HEK293 (cell line): ENCODE measurements at regions not wholly inside any gene's neighbourhood (a gene's known extent, or its start where the extent isn't known, plus 50 kb on each side); places are given as distances from the start of the nearest gene placed in this dataset.

Source experiments
- GLI4 ChIP-seq: fragments of 450-650 bp; formaldehyde crosslinking; IDR thresholded peaks from 2 replicates; pipeline ENCODE4 v1.5.1; 2016; ENCODE audit warnings: missing biosample characterization, missing genetic modification characterization
- GLIS2 ChIP-seq: fragments of 450-650 bp; formaldehyde crosslinking; IDR thresholded peaks from 2 replicates; pipeline ENCODE4 v1.5.1; 2016; ENCODE audit warnings: missing biosample characterization, missing genetic modification characterization
- KLF8 ChIP-seq: fragments of 450-650 bp; formaldehyde crosslinking; IDR thresholded peaks from 2 replicates; pipeline ENCODE4 v1.5.1; 2016; ENCODE audit warnings: missing biosample characterization, missing genetic modification characterization
- MYNN ChIP-seq: fragments of 450-650 bp; formaldehyde crosslinking; IDR thresholded peaks from 2 replicates; pipeline ENCODE4 v1.5.1; 2016; ENCODE audit warnings: missing biosample characterization, missing genetic modification characterization, borderline replicate concordance
- REPIN1 ChIP-seq: fragments of 450-650 bp; formaldehyde crosslinking; IDR thresholded peaks from 2 replicates; pipeline ENCODE4 v1.5.1; 2017; ENCODE audit warnings: missing biosample characterization, missing genetic modification characterization, low read depth
- ZNF274 ChIP-seq, 2 experiments: fragments of 200-500 bp in 1 of 2; fragments of 450-650 bp in 1 of 2; sonication (Bioruptor generic) in 1 of 2; formaldehyde crosslinking in 1 of 2; IDR thresholded peaks; 2 replicates each; pipeline versions ENCODE4 v1.5.1 to v1.6.1; 2014 to 2016; ENCODE audit warnings: borderline replicate concordance in 1 of 2, inconsistent platforms in 1 of 2, low read length in 1 of 2, missing biosample characterization in 1 of 2, missing genetic modification characterization in 1 of 2
- ZNF366 ChIP-seq: fragments of 450-650 bp; formaldehyde crosslinking; conservative IDR thresholded peaks from 2 replicates; pipeline ENCODE4 v1.5.1; 2016; ENCODE audit warnings: missing biosample characterization, missing genetic modification characterization
- ZNF530 ChIP-seq: fragments of 450-650 bp; formaldehyde crosslinking; IDR thresholded peaks from 2 replicates; pipeline ENCODE4 v1.5.1; 2016; ENCODE audit warnings: low read depth, missing biosample characterization, missing genetic modification characterization
- ZNF629 ChIP-seq: fragments of 450-650 bp; formaldehyde crosslinking; IDR thresholded peaks from 2 replicates; pipeline ENCODE4 v1.5.1; 2017; ENCODE audit warnings: missing biosample characterization, missing genetic modification characterization
- ZNF785 ChIP-seq: fragments of 450-650 bp; formaldehyde crosslinking; IDR thresholded peaks from 2 replicates; pipeline ENCODE4 v1.5.1; 2016; ENCODE audit warnings: missing biosample characterization, missing genetic modification characterization
- TF ChIP-seq, protein P1 (sequence below): fragments of 450-650 bp; formaldehyde crosslinking; IDR thresholded peaks from 2 replicates; pipeline ENCODE4 v1.5.1; 2017; ENCODE audit warnings: missing biosample characterization, missing genetic modification characterization
- TF ChIP-seq, protein P2 (sequence below): fragments of 450-650 bp; formaldehyde crosslinking; IDR thresholded peaks from 2 replicates; pipeline ENCODE4 v1.5.1; 2016; ENCODE audit warnings: missing biosample characterization, missing genetic modification characterization
- TF ChIP-seq, protein P3 (sequence below): fragments of 450-650 bp; formaldehyde crosslinking; conservative IDR thresholded peaks from 2 replicates; pipeline ENCODE4 v1.5.1; 2016; ENCODE audit warnings: low read depth, missing biosample characterization, missing genetic modification characterization

DNA sequence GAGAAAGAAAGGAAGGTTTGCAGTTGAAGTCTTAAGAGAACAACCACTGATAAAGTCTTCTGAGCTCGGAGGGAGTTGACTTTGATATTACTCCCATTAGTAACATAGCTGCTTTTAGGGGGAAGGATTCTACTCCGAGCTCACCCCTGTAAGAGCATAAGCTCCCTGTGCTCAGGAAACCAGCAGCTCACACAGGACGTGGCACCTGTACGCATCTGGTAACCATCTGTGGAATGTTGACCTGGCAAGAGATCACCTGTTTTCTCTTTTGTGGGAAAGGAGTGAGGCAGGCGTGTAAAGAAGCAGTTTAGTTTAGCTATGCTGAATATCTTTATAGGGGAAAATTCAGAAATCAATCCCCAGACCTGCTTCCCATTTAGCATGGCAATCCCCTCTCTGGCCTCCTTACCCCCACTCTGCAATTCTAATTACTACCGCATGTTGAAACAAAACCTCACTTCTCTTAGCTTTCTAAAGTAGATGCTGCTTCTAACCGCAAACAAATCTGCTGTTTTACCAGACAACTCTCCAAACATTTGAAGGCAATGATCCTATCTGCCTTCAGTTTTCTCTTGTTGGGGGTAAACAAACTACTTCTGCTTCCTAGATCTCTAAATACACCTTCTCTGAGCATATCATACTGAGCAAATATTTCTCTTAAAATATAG is 121.8 kb upstream of the KCNK1 start:
- no peak for TF ChIP-seq KLF8 (tag by site-specific recombination)
- no peak for TF ChIP-seq GLI4 (tag by site-specific recombination)
- TF ChIP-seq ZNF530 (tag by site-specific recombination) = no peak
- TF ChIP-seq, protein P1, sequence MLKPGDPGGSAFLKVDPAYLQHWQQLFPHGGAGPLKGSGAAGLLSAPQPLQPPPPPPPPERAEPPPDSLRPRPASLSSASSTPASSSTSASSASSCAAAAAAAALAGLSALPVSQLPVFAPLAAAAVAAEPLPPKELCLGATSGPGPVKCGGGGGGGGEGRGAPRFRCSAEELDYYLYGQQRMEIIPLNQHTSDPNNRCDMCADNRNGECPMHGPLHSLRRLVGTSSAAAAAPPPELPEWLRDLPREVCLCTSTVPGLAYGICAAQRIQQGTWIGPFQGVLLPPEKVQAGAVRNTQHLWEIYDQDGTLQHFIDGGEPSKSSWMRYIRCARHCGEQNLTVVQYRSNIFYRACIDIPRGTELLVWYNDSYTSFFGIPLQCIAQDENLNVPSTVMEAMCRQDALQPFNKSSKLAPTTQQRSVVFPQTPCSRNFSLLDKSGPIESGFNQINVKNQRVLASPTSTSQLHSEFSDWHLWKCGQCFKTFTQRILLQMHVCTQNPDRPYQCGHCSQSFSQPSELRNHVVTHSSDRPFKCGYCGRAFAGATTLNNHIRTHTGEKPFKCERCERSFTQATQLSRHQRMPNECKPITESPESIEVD = no peak
- TF ChIP-seq, protein P2, sequence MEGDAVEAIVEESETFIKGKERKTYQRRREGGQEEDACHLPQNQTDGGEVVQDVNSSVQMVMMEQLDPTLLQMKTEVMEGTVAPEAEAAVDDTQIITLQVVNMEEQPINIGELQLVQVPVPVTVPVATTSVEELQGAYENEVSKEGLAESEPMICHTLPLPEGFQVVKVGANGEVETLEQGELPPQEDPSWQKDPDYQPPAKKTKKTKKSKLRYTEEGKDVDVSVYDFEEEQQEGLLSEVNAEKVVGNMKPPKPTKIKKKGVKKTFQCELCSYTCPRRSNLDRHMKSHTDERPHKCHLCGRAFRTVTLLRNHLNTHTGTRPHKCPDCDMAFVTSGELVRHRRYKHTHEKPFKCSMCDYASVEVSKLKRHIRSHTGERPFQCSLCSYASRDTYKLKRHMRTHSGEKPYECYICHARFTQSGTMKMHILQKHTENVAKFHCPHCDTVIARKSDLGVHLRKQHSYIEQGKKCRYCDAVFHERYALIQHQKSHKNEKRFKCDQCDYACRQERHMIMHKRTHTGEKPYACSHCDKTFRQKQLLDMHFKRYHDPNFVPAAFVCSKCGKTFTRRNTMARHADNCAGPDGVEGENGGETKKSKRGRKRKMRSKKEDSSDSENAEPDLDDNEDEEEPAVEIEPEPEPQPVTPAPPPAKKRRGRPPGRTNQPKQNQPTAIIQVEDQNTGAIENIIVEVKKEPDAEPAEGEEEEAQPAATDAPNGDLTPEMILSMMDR (tag by site-specific recombination) = no peak
- no peak for TF ChIP-seq ZNF366 (tag by site-specific recombination)
- no peak for TF ChIP-seq GLIS2 (tag by site-specific recombination)
- TF ChIP-seq MYNN (tag by site-specific recombination) = no peak
- TF ChIP-seq, protein P3, sequence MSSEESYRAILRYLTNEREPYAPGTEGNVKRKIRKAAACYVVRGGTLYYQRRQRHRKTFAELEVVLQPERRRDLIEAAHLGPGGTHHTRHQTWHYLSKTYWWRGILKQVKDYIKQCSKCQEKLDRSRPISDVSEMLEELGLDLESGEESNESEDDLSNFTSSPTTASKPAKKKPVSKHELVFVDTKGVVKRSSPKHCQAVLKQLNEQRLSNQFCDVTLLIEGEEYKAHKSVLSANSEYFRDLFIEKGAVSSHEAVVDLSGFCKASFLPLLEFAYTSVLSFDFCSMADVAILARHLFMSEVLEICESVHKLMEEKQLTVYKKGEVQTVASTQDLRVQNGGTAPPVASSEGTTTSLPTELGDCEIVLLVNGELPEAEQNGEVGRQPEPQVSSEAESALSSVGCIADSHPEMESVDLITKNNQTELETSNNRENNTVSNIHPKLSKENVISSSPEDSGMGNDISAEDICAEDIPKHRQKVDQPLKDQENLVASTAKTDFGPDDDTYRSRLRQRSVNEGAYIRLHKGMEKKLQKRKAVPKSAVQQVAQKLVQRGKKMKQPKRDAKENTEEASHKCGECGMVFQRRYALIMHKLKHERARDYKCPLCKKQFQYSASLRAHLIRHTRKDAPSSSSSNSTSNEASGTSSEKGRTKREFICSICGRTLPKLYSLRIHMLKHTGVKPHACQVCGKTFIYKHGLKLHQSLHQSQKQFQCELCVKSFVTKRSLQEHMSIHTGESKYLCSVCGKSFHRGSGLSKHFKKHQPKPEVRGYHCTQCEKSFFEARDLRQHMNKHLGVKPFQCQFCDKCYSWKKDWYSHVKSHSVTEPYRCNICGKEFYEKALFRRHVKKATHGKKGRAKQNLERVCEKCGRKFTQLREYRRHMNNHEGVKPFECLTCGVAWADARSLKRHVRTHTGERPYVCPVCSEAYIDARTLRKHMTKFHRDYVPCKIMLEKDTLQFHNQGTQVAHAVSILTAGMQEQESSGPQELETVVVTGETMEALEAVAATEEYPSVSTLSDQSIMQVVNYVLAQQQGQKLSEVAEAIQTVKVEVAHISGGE (tag by site-specific recombination) = no peak
- no peak for TF ChIP-seq REPIN1
- TF ChIP-seq ZNF785 = no peak
- no peak for TF ChIP-seq ZNF274 (IDR thresholded peaks at IDR 0.05; ENCODE audit: low read length)
- TF ChIP-seq ZNF274 (tag by site-specific recombination; IDR thresholded peaks at IDR 0.05; ENCODE audit: borderline replicate concordance) = no peak
- TF ChIP-seq ZNF629 = no peak
